GM18517 (cell line): ENCODE measurements at regions not wholly inside any gene's neighbourhood (a gene's known extent, or its start where the extent isn't known, plus 50 kb on each side); places are given as distances from the start of the nearest gene placed in this dataset.

Experiments used
- ATAC-seq: cut with Tn5 transposase; IDR thresholded peaks from one replicate; pipeline ENCODE4 v1.9.1; 2021; ENCODE audit warnings: mild to moderate bottlenecking, moderate library complexity; ENCODE audit not compliant: unreplicated experiment

GRCh38 chr1:68950036-68950435, 453.2 kb upstream of the DEPDC1 start:
- no peak for ATAC-seq

DNA sequence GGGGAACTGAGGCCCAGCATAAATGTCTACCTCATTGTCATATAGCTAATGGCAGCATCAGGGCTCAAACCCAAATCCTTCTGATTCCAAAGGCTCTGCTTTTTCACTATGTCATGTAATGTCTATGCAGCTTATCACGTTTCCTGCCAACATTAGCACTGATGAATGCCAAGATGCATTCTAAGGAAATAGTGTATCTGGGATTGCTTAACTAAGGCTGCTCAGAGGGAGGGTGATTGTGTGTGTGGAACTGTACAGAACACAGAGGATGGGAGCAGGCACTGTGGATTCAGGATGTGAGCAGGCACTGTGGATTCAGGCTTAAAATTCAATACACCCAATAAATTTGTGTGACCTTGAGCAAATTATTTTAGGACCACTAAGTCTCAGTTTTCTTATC, 456.4 kb upstream of the DEPDC1 start:
- ATAC-seq = no peak

GRCh38 chr1:68954841-68955240, 458.0 kb upstream of the DEPDC1 start:
- no peak for ATAC-seq

DNA sequence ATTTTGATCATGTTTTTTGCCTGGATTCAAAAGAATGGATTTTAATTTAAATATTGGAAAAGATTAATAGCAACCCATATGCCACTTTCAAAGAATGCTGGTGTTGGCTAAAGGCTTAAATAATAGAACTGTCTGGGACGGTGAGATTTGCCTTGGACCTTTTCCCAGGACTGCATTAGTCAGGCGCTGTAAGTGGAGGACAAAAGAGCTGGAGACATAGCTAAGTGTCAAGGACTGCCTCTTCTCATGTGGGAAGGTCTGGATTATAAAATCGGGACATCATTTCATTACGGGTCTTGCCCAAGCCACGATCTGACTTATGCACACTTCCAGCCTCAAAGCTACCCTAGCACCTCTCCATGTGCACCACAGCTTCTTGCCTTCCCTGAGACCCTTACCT, 458.5 kb upstream of the DEPDC1 start:
- no peak for ATAC-seq

- ATAC-seq = no peak
Measured at GRCh38 chr1:68958958-68959357, 462.1 kb upstream of the DEPDC1 start.

GRCh38 chr1:68959461-68960030, 462.7 kb upstream of the DEPDC1 start:
- ATAC-seq = no peak

GRCh38 chr1:68961143-68961542, 464.3 kb upstream of the DEPDC1 start:
- ATAC-seq = no peak

- ATAC-seq = no peak
Measured at GRCh38 chr1:68963353-68963752, 466.5 kb upstream of the DEPDC1 start.

GRCh38 chr1:68969441-68969840, 472.6 kb upstream of the DEPDC1 start:
- ATAC-seq = no peak

- ATAC-seq = no peak
Measured at GRCh38 chr1:68970571-68970970, 473.7 kb upstream of the DEPDC1 start.

- ATAC-seq = no peak
Measured at GRCh38 chr1:68973459-68974244, 476.8 kb upstream of the DEPDC1 start.

DNA sequence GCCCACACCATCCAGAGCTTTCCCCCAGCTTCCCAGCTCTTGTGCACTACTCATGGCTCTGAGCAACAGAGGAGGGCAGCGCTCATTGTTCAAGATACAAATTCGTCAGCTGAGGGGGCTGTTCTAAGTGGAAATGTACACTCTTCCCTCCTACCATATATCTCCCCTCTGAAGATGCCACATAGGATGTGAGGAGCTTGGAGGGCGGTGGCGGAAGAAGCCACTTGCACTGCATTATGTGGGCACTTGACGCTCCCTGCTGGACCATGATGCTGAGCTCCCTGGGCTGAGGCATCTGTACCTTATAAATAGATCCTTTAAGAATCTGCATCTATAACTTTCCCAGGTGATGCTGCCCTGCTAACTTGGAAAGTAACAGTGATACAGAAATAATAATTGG, 477.6 kb upstream of the DEPDC1 start:
- no peak for ATAC-seq

GRCh38 chr1:68975212-68975933, 478.5 kb upstream of the DEPDC1 start:
- ATAC-seq = no peak

- ATAC-seq = no peak
Measured at GRCh38 chr1:68976916-68977610, 480.2 kb upstream of the DEPDC1 start.

- ATAC-seq = no peak
Measured at GRCh38 chr1:68979891-68980290, 483.0 kb upstream of the DEPDC1 start.

DNA sequence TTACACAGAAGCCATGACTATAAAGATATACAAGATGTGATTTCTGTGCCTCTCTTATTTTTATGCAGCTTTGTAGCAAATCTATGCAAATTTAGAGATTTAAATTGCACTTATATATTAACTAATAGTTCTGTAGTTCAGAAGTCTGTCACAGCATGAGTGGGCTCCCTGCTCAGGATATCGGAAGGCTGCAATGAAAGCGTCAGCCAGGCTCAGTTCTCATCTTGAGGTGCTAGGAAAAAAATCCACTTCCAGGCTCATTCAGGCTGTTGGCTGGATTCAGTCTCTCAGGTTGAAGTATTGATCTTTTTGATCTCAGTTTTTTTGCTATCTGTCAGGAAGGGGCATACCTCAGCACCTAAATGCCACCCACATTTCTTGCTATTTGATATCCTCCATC, 487.4 kb upstream of the DEPDC1 start:
- no peak for ATAC-seq

GRCh38 chr1:68994096-68994495, 497.2 kb upstream of the DEPDC1 start:
- no peak for ATAC-seq

GRCh38 chr1:69016468-69016867, 519.6 kb upstream of the DEPDC1 start:
- ATAC-seq = no peak

DNA sequence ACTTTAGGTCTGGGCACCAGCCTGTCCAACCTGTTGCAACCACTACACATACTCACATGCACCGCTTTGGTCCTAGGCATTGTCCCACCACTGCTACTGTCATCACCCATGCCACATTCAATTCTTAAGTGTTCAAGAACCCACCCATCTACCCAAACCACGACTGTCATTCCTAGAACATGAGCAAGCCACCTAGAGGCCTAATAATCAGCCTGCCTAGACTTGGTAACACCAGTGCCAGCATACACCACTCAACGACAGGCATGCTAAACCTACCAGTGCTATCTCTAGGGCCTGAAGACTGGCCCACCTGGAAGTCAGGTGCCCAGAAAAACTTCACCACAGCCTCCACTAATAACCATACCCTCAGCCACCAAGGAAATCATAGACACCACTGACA, 532.8 kb upstream of the DEPDC1 start:
- ATAC-seq = no peak

GRCh38 chr1:69038379-69038778, 529.3 kb upstream of the LRRC7 start:
- no peak for ATAC-seq

- no peak for ATAC-seq
Measured at GRCh38 chr1:69045572-69045971, 522.1 kb upstream of the LRRC7 start.

GRCh38 chr1:69055194-69055593, 512.5 kb upstream of the LRRC7 start:
- ATAC-seq = no peak
